Keratinocyte (primary cell): ENCODE measurements at regions not wholly inside any gene's neighbourhood (a gene's known extent, or its start where the extent isn't known, plus 50 kb on each side); places are given as distances from the start of the nearest gene placed in this dataset.

Source experiments
- DNase-seq: peaks from one replicate; pipeline ENCODE4 v3.0.0-alpha.2; 2011; ENCODE audit warnings: low read depth, missing footprints, low spot score
- FAIRE-seq: peaks from 2 replicates; lab custom pipeline; 2011; peaks lifted over from hg19 to GRCh38; lab: Jason Lieb, UNC
- H2AFZ ChIP-seq: 2 replicates; pipeline ENCODE4 v1.6.0; 2012; ENCODE audit warnings: low read length, control low read depth, inconsistent platforms; ENCODE audit not compliant: control insufficient read depth
- H3K27ac ChIP-seq: 2 replicates; pipeline ENCODE4 v1.5.1; 2011; ENCODE audit warnings: low read length; ENCODE audit not compliant: control insufficient read depth, insufficient read depth
- H3K27me3 ChIP-seq: 3 replicates; pipeline ENCODE4 v1.6.0; 2011; ENCODE audit warnings: low read length; ENCODE audit not compliant: control insufficient read depth, insufficient read depth; ENCODE audit errors: extremely low read depth
- H3K36me3 ChIP-seq, 2 experiments: 2 replicates in 1 of 2; 3 replicates in 1 of 2; pipeline ENCODE4 v1.5.1; 2011; ENCODE audit warnings: low read length in 2 of 2, mild to moderate bottlenecking in 1 of 2; ENCODE audit not compliant: control insufficient read depth in 2 of 2, insufficient read depth in 2 of 2; ENCODE audit errors: extremely low read depth in 1 of 2
- H3K4me1 ChIP-seq: 3 replicates; pipeline ENCODE4 v1.5.1; 2011; ENCODE audit warnings: low read length; ENCODE audit not compliant: control insufficient read depth, insufficient read depth; ENCODE audit errors: extremely low read depth
- H3K4me2 ChIP-seq: 3 replicates; pipeline ENCODE4 v1.6.0; 2011; ENCODE audit warnings: low read depth, low read length; ENCODE audit not compliant: control insufficient read depth, insufficient read depth; ENCODE audit errors: extremely low read depth
- H3K4me3 ChIP-seq, 3 experiments: fragments of 200-600 bp in 1 of 3; sonication (generic) in 1 of 3; 2 replicates in 2 of 3; 3 replicates in 1 of 3; pipeline ENCODE4 v1.5.1; 2011 to 2016; ENCODE audit warnings: low read length in 3 of 3, mild to moderate bottlenecking in 3 of 3, control low read depth in 2 of 3, inconsistent platforms in 1 of 3, low read depth in 1 of 3, mixed read lengths in 1 of 3, mixed run types in 1 of 3, moderate library complexity in 1 of 3; ENCODE audit not compliant: control insufficient read depth in 2 of 3, insufficient read depth in 2 of 3; ENCODE audit errors: extremely low read depth in 1 of 3
- H3K79me2 ChIP-seq: 2 replicates; pipeline ENCODE4 v1.6.0; 2012; ENCODE audit warnings: low read length; ENCODE audit not compliant: control insufficient read depth, insufficient read depth
- H3K9ac ChIP-seq: 3 replicates; pipeline ENCODE4 v1.6.0; 2011; ENCODE audit warnings: low read length; ENCODE audit not compliant: control insufficient read depth, insufficient read depth; ENCODE audit errors: extremely low read depth
- H3K9me1 ChIP-seq: 3 replicates; pipeline ENCODE4 v1.6.0; 2011; ENCODE audit warnings: low read length; ENCODE audit not compliant: control insufficient read depth, insufficient read depth; ENCODE audit errors: extremely low read depth
- H3K9me3 ChIP-seq: 2 replicates; pipeline ENCODE4 v1.5.1; 2012; ENCODE audit warnings: low read depth, low read length; ENCODE audit not compliant: control insufficient read depth
- H4K20me1 ChIP-seq: 3 replicates; pipeline ENCODE4 v1.6.0; 2011; ENCODE audit warnings: low read length; ENCODE audit not compliant: control insufficient read depth, insufficient read depth; ENCODE audit errors: extremely low read depth
- EZH2 ChIP-seq: IDR thresholded peaks from one replicate; pipeline ENCODE4 v1.6.1; 2012; ENCODE audit warnings: inconsistent platforms, mild to moderate bottlenecking, low read length, moderate library complexity
- dilution Hi-C: fragments of 300-500 bp; cut with MboI; formaldehyde crosslinking; loops from one replicate; pipeline ENCODE4 v1.7.0; 2020; ENCODE audit warnings: low sequenced_read_pairs; ENCODE audit not compliant: extremely low pct_ligation_motif_present
- TF ChIP-seq, protein P1 (sequence below), 3 experiments: IDR thresholded peaks in 1 of 3; conservative IDR thresholded peaks in 1 of 3; optimal IDR thresholded peaks in 1 of 3; 2 replicates in 2 of 3; 3 replicates in 1 of 3; pipeline versions ENCODE3 to v1.5.1; 2011; ENCODE audit warnings: low read length in 3 of 3, mild to moderate bottlenecking in 3 of 3, moderate library complexity in 2 of 3, control low read depth in 1 of 3, inconsistent platforms in 1 of 3; ENCODE audit not compliant: insufficient read depth in 2 of 3; ENCODE audit errors: extremely low read depth in 1 of 3

DNA sequence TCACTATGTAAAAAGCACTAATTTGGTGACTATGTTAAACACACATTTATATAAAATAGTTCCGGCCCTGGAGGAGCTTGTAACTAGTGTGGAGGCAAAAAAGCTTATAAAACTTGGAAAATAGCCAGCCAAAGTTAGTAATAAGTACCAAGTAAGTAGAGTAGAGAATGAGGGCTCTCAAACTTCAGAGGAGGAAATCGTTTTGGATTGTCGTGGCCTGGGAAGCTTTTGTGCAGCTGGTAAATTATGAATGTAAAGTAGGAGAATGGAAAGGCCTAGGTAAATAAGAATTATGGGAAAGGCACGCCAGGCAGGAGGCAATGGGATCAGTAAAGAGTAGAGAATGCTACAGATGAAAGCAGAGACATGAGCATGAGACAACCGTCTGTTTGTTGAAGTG lies 832.7 kb upstream of the ZNF608 start:
- no peaks in the 10 kb centered on the region for H3K27me3 ChIP-seq
- FAIRE-seq = no peak
- H3K9me3 ChIP-seq = no peaks in the 10 kb centered on the region
- H3K9ac ChIP-seq = no peak overlapping the region
- no peak for TF ChIP-seq EZH2
- TF ChIP-seq, protein P1, sequence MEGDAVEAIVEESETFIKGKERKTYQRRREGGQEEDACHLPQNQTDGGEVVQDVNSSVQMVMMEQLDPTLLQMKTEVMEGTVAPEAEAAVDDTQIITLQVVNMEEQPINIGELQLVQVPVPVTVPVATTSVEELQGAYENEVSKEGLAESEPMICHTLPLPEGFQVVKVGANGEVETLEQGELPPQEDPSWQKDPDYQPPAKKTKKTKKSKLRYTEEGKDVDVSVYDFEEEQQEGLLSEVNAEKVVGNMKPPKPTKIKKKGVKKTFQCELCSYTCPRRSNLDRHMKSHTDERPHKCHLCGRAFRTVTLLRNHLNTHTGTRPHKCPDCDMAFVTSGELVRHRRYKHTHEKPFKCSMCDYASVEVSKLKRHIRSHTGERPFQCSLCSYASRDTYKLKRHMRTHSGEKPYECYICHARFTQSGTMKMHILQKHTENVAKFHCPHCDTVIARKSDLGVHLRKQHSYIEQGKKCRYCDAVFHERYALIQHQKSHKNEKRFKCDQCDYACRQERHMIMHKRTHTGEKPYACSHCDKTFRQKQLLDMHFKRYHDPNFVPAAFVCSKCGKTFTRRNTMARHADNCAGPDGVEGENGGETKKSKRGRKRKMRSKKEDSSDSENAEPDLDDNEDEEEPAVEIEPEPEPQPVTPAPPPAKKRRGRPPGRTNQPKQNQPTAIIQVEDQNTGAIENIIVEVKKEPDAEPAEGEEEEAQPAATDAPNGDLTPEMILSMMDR (optimal IDR thresholded peaks at IDR 0.05 in 1 of 3, IDR thresholded peaks at IDR 0.05 in 1 of 3, conservative IDR thresholded peaks at IDR 0.05 in 1 of 3; ENCODE audit: extremely low read depth in 1 of 3, insufficient read depth in 2 of 3, low read length in 3 of 3) = no peak
- H3K9me1 ChIP-seq = no peaks in the 10 kb centered on the region
- no peak overlapping the region for H3K4me3 ChIP-seq
- dilution Hi-C loops = no loop called here
- peaks cover 7% of the 10 kb centered on the region for H3K4me1 ChIP-seq
- H3K27ac ChIP-seq = no peak overlapping the region
- no peaks in the 10 kb centered on the region for H3K79me2 ChIP-seq
- no peak overlapping the region for H2AFZ ChIP-seq
- no peak overlapping the region for H3K4me2 ChIP-seq
- DNase-seq = no peak
- H3K36me3 ChIP-seq = no peaks in the 10 kb centered on the region
- H4K20me1 ChIP-seq = no peaks in the 10 kb centered on the region

GRCh38 chr5:125581311-125581710 lies 834.9 kb upstream of the ZNF608 start:
- no peak overlapping the region for H2AFZ ChIP-seq
- no peak overlapping the region for H3K9ac ChIP-seq
- no peaks in the 10 kb centered on the region for H3K36me3 ChIP-seq
- no peaks in the 10 kb centered on the region for H3K79me2 ChIP-seq
- no peaks in the 10 kb centered on the region for H3K9me1 ChIP-seq
- H3K4me1 ChIP-seq = no peaks in the 10 kb centered on the region
- H3K27ac ChIP-seq = no peak overlapping the region
- H3K9me3 ChIP-seq = no peaks in the 10 kb centered on the region
- DNase-seq (no peak), FAIRE-seq (no peak)
- TF ChIP-seq EZH2 = no peak
- TF ChIP-seq, protein P1 (optimal IDR thresholded peaks at IDR 0.05 in 1 of 3, IDR thresholded peaks at IDR 0.05 in 1 of 3, conservative IDR thresholded peaks at IDR 0.05 in 1 of 3; ENCODE audit: extremely low read depth in 1 of 3, insufficient read depth in 2 of 3, low read length in 3 of 3) = no peak
- no peak overlapping the region for H3K4me3 ChIP-seq
- dilution Hi-C loops = no loop called here
- H3K27me3 ChIP-seq = no peaks in the 10 kb centered on the region
- H3K4me2 ChIP-seq = no peak overlapping the region
- no peaks in the 10 kb centered on the region for H4K20me1 ChIP-seq
